Activated CD4-positive, alpha-beta T cell treated with anti-CD3 and anti-CD28 coated beads, Interleukin-2, amount 50 U/mL, for 48 hours (primary cell): ENCODE measurements at regions not wholly inside any gene's neighbourhood (a gene's known extent, or its start where the extent isn't known, plus 50 kb on each side); places are given as distances from the start of the nearest gene placed in this dataset.

Experiments used
- DNase-seq, 2 experiments: peaks; one replicate each; pipeline ENCODE4 v3.0.0-alpha.2; 2020

GRCh38 chr3:70120357-70120966, 120.9 kb downstream of the SAMMSON start:
- DNase-seq: peak; percentile 74 to 78

- DNase-seq: no peak
These were observed 127.7 kb downstream of the SAMMSON start for GRCh38 chr3:70127192-70127591.

GRCh38 chr3:70137366-70137765, 137.8 kb downstream of the SAMMSON start:
- DNase-seq: no peak

GRCh38 chr3:70138606-70139005, 139.1 kb downstream of the SAMMSON start:
- DNase-seq: no peak
